Psoas muscle (tissue), 7 donors: ENCODE measurements at regions not wholly inside any gene's neighbourhood (a gene's known extent, or its start where the extent isn't known, plus 50 kb on each side); places are given as distances from the start of the nearest gene placed in this dataset.

Experiments
- ATAC-seq, 4 donors: fragments of 200-7000 bp; cut with Tn5 transposase; one replicate each; pipeline ENCODE4 v1.9.1; 2020; ENCODE audit warnings: moderate library complexity in 3 of 4, mild to moderate bottlenecking in 2 of 4
- DNase-seq, 2 donors: peaks; one replicate each; pipeline ENCODE4 v3.0.0-alpha.2; 2020
- H3K27ac ChIP-seq: fragments of 200-600 bp; one replicate; pipeline ENCODE4 v1.8.0; 2022
- H3K27me3 ChIP-seq, 3 donors: fragments of 200-600 bp in 1 of 3; one replicate each; pipeline versions ENCODE4 v1.6.1 to v1.8.0; 2013 to 2022; ENCODE audit warnings: low read length in 2 of 3, mild to moderate bottlenecking in 2 of 3, moderate library complexity in 1 of 3; ENCODE audit not compliant: insufficient read depth in 3 of 3
- H3K36me3 ChIP-seq, 2 donors: fragments of 200-600 bp in 1 of 2; one replicate each; pipeline versions ENCODE4 v1.6.1 to v1.8.0; 2013 to 2022; ENCODE audit warnings: low read depth in 1 of 2, mild to moderate bottlenecking in 1 of 2, moderate library complexity in 1 of 2; ENCODE audit not compliant: insufficient read depth in 1 of 2
- H3K4me1 ChIP-seq: fragments of 200-600 bp; one replicate; pipeline ENCODE4 v1.8.0; 2022
- H3K4me3 ChIP-seq: fragments of 200-600 bp; one replicate; pipeline ENCODE4 v1.8.0; 2022; ENCODE audit warnings: mild to moderate bottlenecking
- H3K9me3 ChIP-seq: fragments of 200-600 bp; one replicate; pipeline ENCODE4 v1.8.0; 2022
- WGBS, 3 donors: extraction: QIAGEN DNeasy Blood & Tissue Kit; methylation state at CpG; one replicate each; pipeline versions ENCODE4 v1.1.6 to v1.1.7; 2013; 5-methylcytosine and 5-hydroxymethylcytosine counted together
- intact Hi-C, 2 donors: fragments of 100-400 bp; cut with DNase I; formaldehyde crosslinking; loops; one replicate each; pipeline versions ENCODE4 v1.11.0 to v1.14.2; 2022
- TF ChIP-seq, protein P1 (sequence below): fragments of 200-600 bp; IDR thresholded peaks from one replicate; pipeline ENCODE4 v1.8.0; 2022; ENCODE audit warnings: antibody characterized with exemption
- donor health status: healthy with polysubstance abuse.
- donor health status: DM: no; HTN: no; CAD: no; lungs with moderate emphysema.
- donor health status: Bipolar disorder and iron deficiency.
- donor health status: healthy.
- donor health status: DM: yes; HTN: yes; CAD: no.
- donor health status: DM: no; HTN: no; CAD: no.
- donor health status: DM: yes; HTN: yes; CAD: no.

DNA sequence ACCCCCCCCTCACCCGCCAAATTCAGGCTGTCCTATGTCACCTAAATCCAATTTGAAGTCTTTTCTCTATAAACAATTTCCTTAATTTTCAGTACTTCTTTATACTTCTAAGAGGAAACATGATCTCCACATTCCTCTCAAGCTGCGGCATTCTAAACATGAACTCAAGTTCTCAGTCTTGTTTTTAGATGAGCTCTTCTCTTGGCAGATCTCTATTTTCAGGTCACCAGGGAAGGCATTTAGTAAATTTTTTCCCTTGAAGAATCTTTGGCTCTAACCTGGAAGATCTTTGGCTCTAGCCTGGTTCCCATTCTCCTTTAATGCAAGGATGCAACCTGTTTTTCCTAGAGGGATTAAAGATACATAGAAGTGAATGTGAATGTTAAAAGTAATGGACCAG is 193.4 kb downstream of the ATG4C start:
- WGBS, 3 donors: 45 to 61% (median 50%) methylated on average over 2 of the region's 2 CpGs
- ATAC-seq: no peak
- intact Hi-C loops: no loop called here

DNA sequence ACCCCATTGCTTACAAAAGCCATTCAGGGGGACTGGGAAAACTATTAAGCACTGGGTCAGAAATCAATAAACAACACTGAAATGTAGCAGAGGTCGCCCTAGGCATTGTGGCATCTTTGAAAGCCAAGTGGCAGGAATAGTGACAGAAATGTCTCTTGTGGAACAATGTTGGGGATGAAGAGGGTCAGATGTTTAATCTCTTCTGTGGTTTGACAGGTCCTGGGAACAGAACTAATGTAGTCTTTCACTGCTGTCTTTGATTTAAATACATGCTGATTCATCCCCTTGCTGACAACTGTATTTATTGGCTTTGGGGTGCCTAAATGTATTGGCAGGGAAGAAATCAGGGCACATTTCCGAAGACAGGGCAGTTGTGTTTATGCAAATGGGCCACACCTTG is 194.8 kb downstream of the ATG4C start:
- Histone ChIP-seq H3K36me3 (no peaks in the 10 kb centered on the region), H3K4me1 (no peaks in the 10 kb centered on the region), H3K27ac (no peak overlapping the region), H3K9me3 (no peaks in the 10 kb centered on the region), H3K27me3 (peaks cover 0 to 4% (median 2%) of the 10 kb centered on the region in 3 donors), H3K4me3 (no peak overlapping the region)
- TF ChIP-seq, protein P1, sequence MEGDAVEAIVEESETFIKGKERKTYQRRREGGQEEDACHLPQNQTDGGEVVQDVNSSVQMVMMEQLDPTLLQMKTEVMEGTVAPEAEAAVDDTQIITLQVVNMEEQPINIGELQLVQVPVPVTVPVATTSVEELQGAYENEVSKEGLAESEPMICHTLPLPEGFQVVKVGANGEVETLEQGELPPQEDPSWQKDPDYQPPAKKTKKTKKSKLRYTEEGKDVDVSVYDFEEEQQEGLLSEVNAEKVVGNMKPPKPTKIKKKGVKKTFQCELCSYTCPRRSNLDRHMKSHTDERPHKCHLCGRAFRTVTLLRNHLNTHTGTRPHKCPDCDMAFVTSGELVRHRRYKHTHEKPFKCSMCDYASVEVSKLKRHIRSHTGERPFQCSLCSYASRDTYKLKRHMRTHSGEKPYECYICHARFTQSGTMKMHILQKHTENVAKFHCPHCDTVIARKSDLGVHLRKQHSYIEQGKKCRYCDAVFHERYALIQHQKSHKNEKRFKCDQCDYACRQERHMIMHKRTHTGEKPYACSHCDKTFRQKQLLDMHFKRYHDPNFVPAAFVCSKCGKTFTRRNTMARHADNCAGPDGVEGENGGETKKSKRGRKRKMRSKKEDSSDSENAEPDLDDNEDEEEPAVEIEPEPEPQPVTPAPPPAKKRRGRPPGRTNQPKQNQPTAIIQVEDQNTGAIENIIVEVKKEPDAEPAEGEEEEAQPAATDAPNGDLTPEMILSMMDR: no peak
- no peak for ATAC-seq
- WGBS, 3 donors: 69 to 82% (median 75%) methylated on average over 2 of the region's 2 CpGs
- intact Hi-C loops: no loop called here
- no peak for DNase-seq

More for the DNA sequence above, 193.4 kb downstream of the ATG4C start:
- Histone ChIP-seq H3K27me3 (peaks cover 0 to 2% (median 0%) of the 10 kb centered on the region in 3 donors), H3K9me3 (no peaks in the 10 kb centered on the region), H3K4me1 (no peaks in the 10 kb centered on the region), H3K27ac (no peak overlapping the region), H3K36me3 (no peaks in the 10 kb centered on the region), H3K4me3 (no peak overlapping the region)
- TF ChIP-seq, protein P1: no peak
- DNase-seq: no peak

DNA sequence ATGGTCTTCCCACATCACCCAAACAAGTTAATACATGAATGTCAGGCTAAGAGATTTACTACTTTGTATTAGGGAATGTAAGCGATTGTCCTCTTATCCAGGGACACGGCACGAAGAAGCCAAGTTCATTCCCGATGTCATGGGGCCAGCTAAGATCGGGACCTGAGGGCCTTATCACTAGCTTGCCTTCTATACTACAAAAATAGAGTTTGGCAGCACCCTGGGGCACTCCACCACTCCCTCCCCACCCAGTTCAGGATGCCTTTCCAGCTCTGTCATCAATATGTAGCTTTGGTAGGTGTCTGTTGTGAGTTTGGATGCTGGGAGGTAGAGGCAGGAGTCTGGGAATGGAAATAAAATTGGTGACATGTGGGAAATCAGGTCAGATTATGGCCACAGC is 197.5 kb downstream of the ATG4C start:
- peaks cover 0 to 4% (median 2%) of the 10 kb centered on the region in 3 donors for H3K27me3 ChIP-seq
- H3K4me3 ChIP-seq: no peak overlapping the region
- no peaks in the 10 kb centered on the region for H3K36me3 ChIP-seq
- no peaks in the 10 kb centered on the region for H3K4me1 ChIP-seq
- no peaks in the 10 kb centered on the region for H3K9me3 ChIP-seq
- DNase-seq (no peak), ATAC-seq (no peak)
- 92 to 97% (median 95%) methylated on average over 5 of the region's 5 CpGs for WGBS, 3 donors
- intact Hi-C loops: no loop called here
- TF ChIP-seq, protein P1: no peak
- no peak overlapping the region for H3K27ac ChIP-seq

DNA sequence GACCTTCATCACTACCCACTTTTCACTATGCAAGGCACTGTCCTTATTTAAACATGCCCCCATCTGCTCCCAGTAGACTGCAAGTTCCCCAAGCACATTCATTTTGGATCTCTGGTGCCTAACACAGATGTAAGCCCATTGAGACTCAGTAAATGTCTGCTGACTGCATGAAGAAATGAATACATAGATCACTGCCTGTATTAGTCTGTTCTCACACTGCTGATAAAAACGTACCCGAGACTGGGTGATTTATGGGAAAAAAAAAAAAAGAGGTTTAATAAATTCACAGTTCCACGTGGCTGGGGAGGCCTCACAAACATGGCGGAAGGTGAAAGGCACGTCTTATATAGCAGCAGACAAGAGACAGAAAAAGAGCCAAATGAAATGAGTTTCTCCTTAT is 204.9 kb downstream of the ATG4C start:
- DNase-seq: no peak
- peaks cover 0 to 8% (median 0%) of the 10 kb centered on the region in 3 donors for H3K27me3 ChIP-seq
- 68 to 79% (median 77%) methylated on average over 5 of the region's 5 CpGs for WGBS, 3 donors

DNA sequence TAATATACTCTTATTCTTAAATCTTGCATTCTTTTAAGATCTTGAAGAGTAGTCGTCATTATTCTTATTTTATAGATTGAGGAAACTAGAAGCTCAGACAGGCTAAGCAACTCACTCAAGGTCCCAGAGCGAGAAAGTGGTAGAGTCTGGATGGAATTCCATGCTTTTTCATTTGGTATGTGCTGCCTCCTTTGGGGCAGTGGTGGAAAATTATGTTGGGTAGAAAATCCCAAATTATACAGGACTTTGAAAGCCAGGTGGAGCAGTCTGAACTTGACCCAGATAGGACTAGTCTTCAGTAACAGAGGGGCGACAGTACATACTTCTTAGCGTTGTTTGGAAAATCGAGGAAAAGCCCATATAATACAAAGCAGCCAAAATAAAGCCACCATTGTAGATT is 205.6 kb downstream of the ATG4C start:
- intact Hi-C loops: no loop called here
- Histone ChIP-seq H3K4me3 (no peak overlapping the region), H3K4me1 (no peaks in the 10 kb centered on the region), H3K36me3 (no peaks in the 10 kb centered on the region), H3K27ac (no peak overlapping the region), H3K27me3 (peaks cover 0 to 8% (median 0%) of the 10 kb centered on the region in 3 donors), H3K9me3 (no peaks in the 10 kb centered on the region)
- DNase-seq (no peak), ATAC-seq (no peak)
- TF ChIP-seq, protein P1: no peak
- WGBS, 3 donors: 86 to 88% (median 87%) methylated on average over 5 of the region's 5 CpGs

More for the DNA sequence above, 204.9 kb downstream of the ATG4C start:
- no peak overlapping the region for H3K4me3 ChIP-seq
- intact Hi-C loops: no loop called here
- no peaks in the 10 kb centered on the region for H3K4me1 ChIP-seq
- no peaks in the 10 kb centered on the region for H3K36me3 ChIP-seq
- no peaks in the 10 kb centered on the region for H3K9me3 ChIP-seq
- no peak for ATAC-seq
- no peak overlapping the region for H3K27ac ChIP-seq
- TF ChIP-seq, protein P1: no peak
